C4-2B (cell line): ENCODE measurements at regions not wholly inside any gene's neighbourhood (a gene's known extent, or its start where the extent isn't known, plus 50 kb on each side); places are given as distances from the start of the nearest gene placed in this dataset.

Source experiments
- H3K27ac ChIP-seq: fragments of 450-650 bp; 2 replicates; pipeline ENCODE4 v1.5.1; 2017
- ZFX ChIP-seq: fragments of 450-650 bp; IDR thresholded peaks from 2 replicates; pipeline ENCODE4 v1.6.1; 2017
- TF ChIP-seq, protein P1 (sequence below): fragments of 450-650 bp; conservative IDR thresholded peaks from 2 replicates; pipeline ENCODE4 v1.5.1; 2017; ENCODE audit warnings: mild to moderate bottlenecking

DNA sequence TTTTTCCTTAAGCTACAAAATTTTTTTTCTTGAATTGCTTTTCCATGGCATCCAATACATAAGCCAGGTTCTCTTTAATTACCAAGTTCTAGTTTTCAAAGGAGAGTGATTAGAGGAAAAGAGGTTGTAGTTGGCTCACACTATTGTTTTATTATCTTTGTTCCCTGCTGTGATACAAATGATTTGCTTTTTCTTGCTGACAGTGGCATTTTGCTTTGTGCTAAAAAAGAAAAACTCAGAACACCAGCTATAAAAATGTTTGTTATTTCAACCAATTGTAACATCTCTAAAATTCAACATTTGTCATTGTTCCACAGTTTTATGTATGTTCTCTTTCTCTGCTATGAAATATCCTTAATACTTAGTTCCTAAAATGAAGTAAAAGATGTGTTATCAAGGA, 1817.2 kb downstream of the STIM2 start:
- TF ChIP-seq, protein P1, sequence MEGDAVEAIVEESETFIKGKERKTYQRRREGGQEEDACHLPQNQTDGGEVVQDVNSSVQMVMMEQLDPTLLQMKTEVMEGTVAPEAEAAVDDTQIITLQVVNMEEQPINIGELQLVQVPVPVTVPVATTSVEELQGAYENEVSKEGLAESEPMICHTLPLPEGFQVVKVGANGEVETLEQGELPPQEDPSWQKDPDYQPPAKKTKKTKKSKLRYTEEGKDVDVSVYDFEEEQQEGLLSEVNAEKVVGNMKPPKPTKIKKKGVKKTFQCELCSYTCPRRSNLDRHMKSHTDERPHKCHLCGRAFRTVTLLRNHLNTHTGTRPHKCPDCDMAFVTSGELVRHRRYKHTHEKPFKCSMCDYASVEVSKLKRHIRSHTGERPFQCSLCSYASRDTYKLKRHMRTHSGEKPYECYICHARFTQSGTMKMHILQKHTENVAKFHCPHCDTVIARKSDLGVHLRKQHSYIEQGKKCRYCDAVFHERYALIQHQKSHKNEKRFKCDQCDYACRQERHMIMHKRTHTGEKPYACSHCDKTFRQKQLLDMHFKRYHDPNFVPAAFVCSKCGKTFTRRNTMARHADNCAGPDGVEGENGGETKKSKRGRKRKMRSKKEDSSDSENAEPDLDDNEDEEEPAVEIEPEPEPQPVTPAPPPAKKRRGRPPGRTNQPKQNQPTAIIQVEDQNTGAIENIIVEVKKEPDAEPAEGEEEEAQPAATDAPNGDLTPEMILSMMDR = no peak
- no peak for TF ChIP-seq ZFX

DNA sequence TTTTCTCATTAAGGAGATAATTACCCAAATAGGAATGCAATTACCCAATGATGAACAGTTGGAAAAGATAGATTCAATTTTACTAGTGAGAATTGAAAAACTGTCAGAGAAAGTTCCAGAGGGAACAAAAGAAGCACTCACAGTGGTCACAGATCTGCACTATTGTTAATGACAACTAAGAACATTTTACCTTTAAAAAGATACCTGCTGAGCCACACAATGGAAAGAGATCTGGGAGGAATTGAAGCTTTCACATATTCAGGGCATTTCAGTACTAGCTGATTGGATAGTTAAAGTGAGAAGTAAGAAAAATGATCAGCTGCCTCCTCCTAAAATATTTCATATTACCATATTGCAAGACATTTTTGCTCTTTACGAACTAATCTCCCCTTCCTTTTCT, 1822.2 kb downstream of the STIM2 start:
- TF ChIP-seq ZFX = no peak
- H3K27ac ChIP-seq = no peak overlapping the region

More for the DNA sequence above, 1817.2 kb downstream of the STIM2 start:
- no peak overlapping the region for H3K27ac ChIP-seq

DNA sequence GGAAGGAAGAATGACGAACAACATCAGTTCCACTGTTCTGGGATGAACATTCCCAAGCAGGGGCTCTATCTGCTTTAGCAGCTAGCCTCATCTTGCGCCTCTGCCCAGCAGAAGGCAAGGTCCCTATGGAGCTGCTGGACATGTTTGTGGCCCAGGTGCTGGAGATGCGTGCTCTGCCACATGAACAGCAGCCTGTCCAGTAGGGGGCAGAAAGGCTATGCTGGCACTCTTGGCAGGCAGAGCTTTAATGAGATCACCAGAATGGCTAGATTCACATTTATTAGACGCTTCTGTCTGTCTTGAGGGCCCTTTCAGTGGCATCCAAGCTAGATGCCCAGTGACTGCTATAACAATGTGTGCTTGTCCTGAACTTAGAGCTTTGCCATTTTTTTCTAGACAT, 1826.0 kb downstream of the STIM2 start:
- no peak for TF ChIP-seq ZFX
- TF ChIP-seq, protein P1 = peak; percentile 68
- H3K27ac ChIP-seq = no peak overlapping the region

DNA sequence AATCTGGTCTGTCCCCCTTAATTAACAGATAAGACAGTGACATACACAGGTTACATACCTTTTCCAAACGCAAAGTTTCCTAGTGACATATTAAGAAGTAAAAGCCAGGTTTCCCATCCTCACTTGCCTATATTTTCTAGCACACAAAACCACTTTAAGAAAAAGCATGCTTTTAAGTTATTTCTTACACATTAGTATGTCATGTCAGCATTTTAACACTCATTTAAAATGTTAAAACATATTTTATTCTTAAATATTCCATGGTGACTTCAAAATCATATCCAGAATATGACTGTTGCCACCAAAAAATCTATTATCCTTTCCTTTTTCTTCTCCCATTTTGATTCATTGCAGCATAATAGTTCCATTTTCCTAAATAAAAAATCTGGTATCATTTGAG, 1830.2 kb downstream of the STIM2 start:
- H3K27ac ChIP-seq = no peak overlapping the region
- TF ChIP-seq, protein P1 = no peak
- TF ChIP-seq ZFX = no peak

DNA sequence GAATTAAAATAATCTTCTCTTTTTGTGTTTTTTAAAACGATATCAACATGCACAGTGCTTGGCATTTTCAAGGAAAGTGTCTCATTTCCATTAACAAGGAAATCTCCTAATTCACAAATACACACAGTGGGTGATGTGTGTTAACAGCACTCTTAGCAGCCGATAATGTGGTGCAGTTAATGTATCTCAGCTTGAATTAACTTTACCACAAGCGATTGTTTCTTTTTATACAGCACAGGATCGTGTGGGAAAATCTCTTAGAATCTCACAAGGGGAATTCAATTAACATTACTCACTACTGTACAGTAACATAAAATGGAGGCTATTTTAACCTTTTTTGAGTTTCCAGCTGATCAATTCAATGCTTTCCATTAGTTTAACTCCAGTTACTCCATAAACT, 1841.9 kb downstream of the STIM2 start:
- TF ChIP-seq, protein P1 = no peak
- TF ChIP-seq ZFX = no peak
- no peak overlapping the region for H3K27ac ChIP-seq

DNA sequence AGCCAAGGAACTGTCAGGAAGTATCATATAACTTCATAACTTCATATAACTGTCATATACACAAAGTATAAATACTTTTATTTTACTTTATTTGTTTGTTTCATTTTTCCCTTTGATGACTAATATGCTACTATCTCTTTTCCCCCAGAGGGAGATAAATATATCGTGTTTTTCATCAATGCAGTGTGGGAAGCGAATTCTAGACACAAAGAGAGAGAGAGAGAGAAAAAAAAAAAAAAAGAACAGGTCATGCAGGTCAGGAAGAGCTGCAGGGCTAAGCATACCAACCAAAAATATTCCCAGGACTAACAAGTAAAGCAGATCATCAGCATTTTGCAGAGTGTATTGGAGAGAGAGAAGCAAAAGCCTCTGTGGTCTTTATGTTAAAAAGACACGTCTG, 1849.2 kb downstream of the STIM2 start:
- no peak for TF ChIP-seq ZFX
- TF ChIP-seq, protein P1 = no peak
- H3K27ac ChIP-seq = no peak overlapping the region

DNA sequence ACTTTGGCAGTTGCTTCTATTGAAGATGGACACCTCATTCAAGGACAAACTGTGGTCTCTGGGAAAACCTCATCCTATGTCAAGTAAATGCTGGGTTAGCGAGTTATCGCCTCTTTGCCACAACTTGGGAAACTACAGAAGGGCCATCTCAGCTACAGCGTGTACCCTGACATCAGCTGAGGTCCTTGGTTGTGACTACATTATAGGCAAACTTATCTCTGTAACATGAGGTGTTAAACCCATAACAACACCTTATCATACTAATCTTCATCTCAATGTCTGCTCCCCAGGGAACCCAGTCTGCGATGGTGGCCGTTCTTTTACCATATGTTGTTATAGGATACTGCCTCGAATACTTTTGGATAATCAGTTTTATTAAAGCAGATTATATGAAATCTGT, 1862.7 kb downstream of the STIM2 start:
- no peak overlapping the region for H3K27ac ChIP-seq
- TF ChIP-seq ZFX = no peak
- TF ChIP-seq, protein P1 = no peak

DNA sequence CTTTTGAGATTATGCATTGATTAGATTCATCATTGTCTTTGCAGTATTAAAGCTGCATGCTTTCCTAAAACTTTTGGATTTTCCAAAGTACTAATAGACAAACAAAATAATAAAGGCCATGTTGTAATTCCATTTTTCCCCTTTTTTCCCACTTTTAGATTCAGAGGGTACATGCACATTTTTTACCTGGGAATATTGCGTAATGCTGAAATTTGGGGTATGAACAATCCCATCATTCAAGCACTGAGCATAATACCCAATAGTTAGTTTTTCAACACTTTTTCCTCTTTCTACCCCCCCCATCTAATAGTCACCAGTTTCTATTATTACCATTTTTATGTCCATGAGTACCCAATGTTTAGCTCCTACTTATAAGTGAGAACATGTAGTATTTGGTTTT, 1863.6 kb downstream of the STIM2 start:
- no peak overlapping the region for H3K27ac ChIP-seq
- TF ChIP-seq ZFX = no peak
- TF ChIP-seq, protein P1 = no peak
